ENCODE measurements at regions not wholly inside any gene's neighbourhood (a gene's known extent, or its start where the extent isn't known, plus 50 kb on each side); places are given as distances from the start of the nearest gene placed in this dataset.

GRCh38 chr9:14961372-14962068 lies 51.3 kb upstream of the FREM1 start:
- DNase-seq, result no peak

DNA sequence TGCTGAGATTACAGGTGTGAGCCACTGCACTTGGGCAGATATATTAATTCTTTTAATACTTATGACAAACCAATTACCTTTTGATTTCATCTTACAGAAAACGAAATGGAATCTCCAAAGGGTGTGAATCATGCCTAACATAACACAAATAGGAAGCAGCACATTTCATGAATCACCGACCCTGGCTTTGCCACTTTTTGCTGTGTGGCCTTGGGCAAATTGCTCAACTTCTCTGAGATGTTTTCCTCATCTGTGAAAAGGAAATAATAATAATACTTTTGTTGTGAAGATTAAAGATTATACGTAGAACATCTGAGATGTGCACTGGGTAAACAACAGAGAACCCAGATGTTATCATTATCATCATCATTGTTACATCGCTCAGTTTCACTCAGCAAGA lies 50.7 kb upstream of the FREM1 start:
- DNase-seq, result no peak
